GM21717 (cell line): ENCODE measurements at regions not wholly inside any gene's neighbourhood (a gene's known extent, or its start where the extent isn't known, plus 50 kb on each side); places are given as distances from the start of the nearest gene placed in this dataset.

Experiments
- ATAC-seq: cut with Tn5 transposase; IDR thresholded peaks from one replicate; pipeline ENCODE4 v1.9.1; 2021; ENCODE audit warnings: mild to moderate bottlenecking, moderate library complexity; ENCODE audit not compliant: unreplicated experiment

GRCh38 chr11:121755906-121756305 lies 303.1 kb upstream of the SORL1-AS1 start:
- ATAC-seq = no peak

- ATAC-seq = no peak
Observed at GRCh38 chr11:121755191-121755590, 302.4 kb upstream of the SORL1-AS1 start.

- ATAC-seq = no peak
Observed at GRCh38 chr11:121754598-121754997, 301.8 kb upstream of the SORL1-AS1 start.

GRCh38 chr11:121749691-121750090 lies 296.9 kb upstream of the SORL1-AS1 start:
- ATAC-seq = no peak

- no peak for ATAC-seq
Observed at GRCh38 chr11:121748068-121748467, 295.3 kb upstream of the SORL1-AS1 start.

GRCh38 chr11:121743285-121743684 lies 290.5 kb upstream of the SORL1-AS1 start:
- no peak for ATAC-seq

GRCh38 chr11:121741761-121742361 lies 289.1 kb upstream of the SORL1-AS1 start:
- ATAC-seq = no peak

- ATAC-seq = no peak
Observed at GRCh38 chr11:121741351-121741760, 288.6 kb upstream of the SORL1-AS1 start.

GRCh38 chr11:121740902-121741301 lies 288.1 kb upstream of the SORL1-AS1 start:
- ATAC-seq = no peak

GRCh38 chr11:121733858-121734257 lies 281.1 kb upstream of the SORL1-AS1 start:
- ATAC-seq = no peak

GRCh38 chr11:121727942-121728341 lies 275.2 kb upstream of the SORL1-AS1 start:
- no peak for ATAC-seq

GRCh38 chr11:121723246-121723741 lies 270.5 kb upstream of the SORL1-AS1 start:
- ATAC-seq = no peak

GRCh38 chr11:121722431-121723245 lies 269.9 kb upstream of the SORL1-AS1 start:
- ATAC-seq = no peak

- no peak for ATAC-seq
Observed at GRCh38 chr11:121721961-121722360, 269.2 kb upstream of the SORL1-AS1 start.

GRCh38 chr11:121721448-121721847 lies 268.7 kb upstream of the SORL1-AS1 start:
- no peak for ATAC-seq

- ATAC-seq = no peak
Observed at GRCh38 chr11:121717296-121717695, 264.5 kb upstream of the SORL1-AS1 start.

GRCh38 chr11:121716060-121716459 lies 263.3 kb upstream of the SORL1-AS1 start:
- no peak for ATAC-seq

- ATAC-seq = no peak
Observed at GRCh38 chr11:121715405-121715804, 262.6 kb upstream of the SORL1-AS1 start.

- ATAC-seq = no peak
Observed at GRCh38 chr11:121714351-121714750, 261.6 kb upstream of the SORL1-AS1 start.

- no peak for ATAC-seq
Observed at GRCh38 chr11:121711939-121712338, 259.2 kb upstream of the SORL1-AS1 start.

- no peak for ATAC-seq
Observed at GRCh38 chr11:121711236-121711635, 258.5 kb upstream of the SORL1-AS1 start.

- no peak for ATAC-seq
Observed at GRCh38 chr11:121706884-121707420, 254.2 kb upstream of the SORL1-AS1 start.
